SK-N-SH treated with all-trans-retinoic acid at 6 μM for 48 hours (cell line): ENCODE measurements at regions not wholly inside any gene's neighbourhood (a gene's known extent, or its start where the extent isn't known, plus 50 kb on each side); places are given as distances from the start of the nearest gene placed in this dataset.

ENCODE experiments used
- ATAC-seq: fragments of 200-7000 bp; cut with Tn5 transposase; 3 replicates; pipeline ENCODE4 v1.9.1; 2020; ENCODE audit warnings: mild to moderate bottlenecking, moderate library complexity
- BACH2 ChIP-seq: fragments of 250-450 bp; sonication (Bioruptor Pico); IDR thresholded peaks from 2 replicates; pipeline ENCODE4 v1.9.0; 2021; ENCODE audit warnings: mild to moderate bottlenecking, borderline replicate concordance
- CSDC2 ChIP-seq: fragments of 250-450 bp; sonication (Bioruptor Pico); IDR thresholded peaks from 2 replicates; pipeline ENCODE4 v1.5.0; 2020; ENCODE audit warnings: mild to moderate bottlenecking, moderate library complexity
- ESRRG ChIP-seq: fragments of 250-450 bp; sonication (Bioruptor Pico); IDR thresholded peaks from 2 replicates; pipeline ENCODE4 v1.6.1; 2021; ENCODE audit warnings: mild to moderate bottlenecking
- GLIS3 ChIP-seq: fragments of 250-450 bp; sonication (Bioruptor Pico); IDR thresholded peaks from 2 replicates; pipeline ENCODE4 v1.5.0; 2020; ENCODE audit warnings: mild to moderate bottlenecking, moderate library complexity
- ISL1 ChIP-seq: fragments of 250-450 bp; sonication (Bioruptor Pico); IDR thresholded peaks from 2 replicates; pipeline ENCODE4 v2.1.2; 2022; ENCODE audit warnings: mild to moderate bottlenecking, moderate library complexity
- OSR1 ChIP-seq: fragments of 250-450 bp; sonication (Bioruptor Pico); IDR thresholded peaks from 2 replicates; pipeline ENCODE4 v1.8.0; 2022; ENCODE audit warnings: moderate library complexity, mild to moderate bottlenecking, inconsistent platforms
- PPARA ChIP-seq: fragments of 250-450 bp; sonication (Bioruptor Pico); IDR thresholded peaks from 2 replicates; pipeline ENCODE4 v1.5.0; 2020; ENCODE audit warnings: mild to moderate bottlenecking, borderline replicate concordance
- RARB ChIP-seq: fragments of 250-450 bp; sonication (Bioruptor Pico); IDR thresholded peaks from 2 replicates; pipeline ENCODE4 v1.8.0; 2021; ENCODE audit warnings: mild to moderate bottlenecking, moderate library complexity
- TOX ChIP-seq: fragments of 250-450 bp; sonication (Bioruptor Pico); IDR thresholded peaks from 2 replicates; pipeline ENCODE4 v1.8.0; 2021; ENCODE audit warnings: mild to moderate bottlenecking, moderate library complexity, borderline replicate concordance
- ZC3H10 ChIP-seq: fragments of 250-450 bp; sonication (Bioruptor Pico); IDR thresholded peaks from 2 replicates; pipeline ENCODE4 v1.5.1; 2021; ENCODE audit warnings: mild to moderate bottlenecking, moderate library complexity
- ZFP3 ChIP-seq: fragments of 250-450 bp; sonication (Bioruptor Pico); IDR thresholded peaks from 2 replicates; pipeline ENCODE4 v1.5.0; 2020; ENCODE audit warnings: mild to moderate bottlenecking, moderate library complexity
- ZFP30 ChIP-seq: fragments of 450-650 bp; formaldehyde crosslinking; IDR thresholded peaks from 2 replicates; pipeline ENCODE4 v1.5.0; 2022; ENCODE audit warnings: mild to moderate bottlenecking, moderate library complexity
- ZNF565 ChIP-seq: fragments of 450-650 bp; formaldehyde crosslinking; conservative IDR thresholded peaks from 2 replicates; pipeline ENCODE4 v1.5.0; 2020; ENCODE audit warnings: low read depth, mild to moderate bottlenecking, moderate library complexity
- ZNF70 ChIP-seq: fragments of 450-650 bp; formaldehyde crosslinking; IDR thresholded peaks from 2 replicates; pipeline ENCODE4 v1.5.0; 2020; ENCODE audit warnings: mild to moderate bottlenecking, moderate library complexity
- ZNF8 ChIP-seq: fragments of 450-650 bp; formaldehyde crosslinking; IDR thresholded peaks from 2 replicates; pipeline ENCODE4 v1.5.0; 2020; ENCODE audit warnings: mild to moderate bottlenecking, moderate library complexity
- TF ChIP-seq, protein P1 (sequence below): fragments of 250-450 bp; sonication (Bioruptor Pico); IDR thresholded peaks from 2 replicates; pipeline ENCODE4 v1.8.0; 2020; ENCODE audit warnings: mild to moderate bottlenecking, moderate library complexity, borderline replicate concordance
- TF ChIP-seq, protein P2 (sequence below): fragments of 250-450 bp; sonication (Bioruptor Pico); IDR thresholded peaks from 2 replicates; pipeline ENCODE4 v1.5.1; 2020; ENCODE audit warnings: low read depth, mild to moderate bottlenecking, moderate library complexity
- TF ChIP-seq, protein P3 (sequence below): fragments of 250-450 bp; sonication (Bioruptor Pico); IDR thresholded peaks from 2 replicates; pipeline ENCODE4 v1.5.1; 2021; ENCODE audit warnings: mild to moderate bottlenecking, moderate library complexity
- TF ChIP-seq, protein P4 (sequence below): fragments of 250-450 bp; sonication (Bioruptor Pico); IDR thresholded peaks from 2 replicates; pipeline ENCODE4 v1.8.0; 2021; ENCODE audit warnings: low read depth, mild to moderate bottlenecking, moderate library complexity, borderline replicate concordance
- TF ChIP-seq, protein P5 (sequence below): fragments of 250-450 bp; sonication (Bioruptor Pico); IDR thresholded peaks from 2 replicates; pipeline ENCODE4 v1.5.0; 2020; ENCODE audit warnings: mild to moderate bottlenecking, moderate library complexity

DNA sequence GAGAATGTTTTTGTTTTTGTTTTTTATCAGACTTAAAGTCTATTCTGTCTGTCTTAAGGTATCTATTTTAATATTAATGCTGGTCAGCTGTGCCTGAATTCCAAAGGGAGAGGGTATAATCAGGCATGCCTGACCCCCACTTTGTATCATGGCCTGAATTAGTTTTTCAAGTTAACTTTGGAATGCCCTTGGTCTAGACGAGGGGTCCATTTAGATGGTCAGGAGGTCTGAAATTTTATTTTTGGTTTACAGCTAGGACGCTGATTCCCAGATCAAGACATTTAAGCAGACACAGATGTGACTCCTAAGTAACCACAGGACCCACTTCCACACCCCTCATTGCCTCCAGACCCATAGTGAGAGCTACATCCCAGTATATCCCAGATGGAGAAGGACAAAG lies 189.5 kb downstream of the ARHGAP12 start:
- ATAC-seq, result no peak
- TF ChIP-seq, protein P1, sequence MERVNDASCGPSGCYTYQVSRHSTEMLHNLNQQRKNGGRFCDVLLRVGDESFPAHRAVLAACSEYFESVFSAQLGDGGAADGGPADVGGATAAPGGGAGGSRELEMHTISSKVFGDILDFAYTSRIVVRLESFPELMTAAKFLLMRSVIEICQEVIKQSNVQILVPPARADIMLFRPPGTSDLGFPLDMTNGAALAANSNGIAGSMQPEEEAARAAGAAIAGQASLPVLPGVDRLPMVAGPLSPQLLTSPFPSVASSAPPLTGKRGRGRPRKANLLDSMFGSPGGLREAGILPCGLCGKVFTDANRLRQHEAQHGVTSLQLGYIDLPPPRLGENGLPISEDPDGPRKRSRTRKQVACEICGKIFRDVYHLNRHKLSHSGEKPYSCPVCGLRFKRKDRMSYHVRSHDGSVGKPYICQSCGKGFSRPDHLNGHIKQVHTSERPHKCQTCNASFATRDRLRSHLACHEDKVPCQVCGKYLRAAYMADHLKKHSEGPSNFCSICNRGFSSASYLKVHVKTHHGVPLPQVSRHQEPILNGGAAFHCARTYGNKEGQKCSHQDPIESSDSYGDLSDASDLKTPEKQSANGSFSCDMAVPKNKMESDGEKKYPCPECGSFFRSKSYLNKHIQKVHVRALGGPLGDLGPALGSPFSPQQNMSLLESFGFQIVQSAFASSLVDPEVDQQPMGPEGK (CRISPR knock-in tag), result no peak
- TF ChIP-seq ZNF565 (CRISPR knock-in tag) (no peak), ZFP3 (CRISPR knock-in tag) (no peak), PPARA (CRISPR knock-in tag) (no peak), ESRRG (CRISPR knock-in tag) (no peak), BACH2 (CRISPR knock-in tag) (no peak), ISL1 (CRISPR knock-in tag) (no peak), TOX (CRISPR knock-in tag) (no peak), GLIS3 (no peak), ZNF8 (CRISPR knock-in tag) (no peak), RARB (CRISPR knock-in tag) (no peak), CSDC2 (CRISPR knock-in tag) (no peak), ZFP30 (CRISPR knock-in tag) (no peak), ZNF70 (CRISPR knock-in tag) (no peak)
- TF ChIP-seq, protein P2, sequence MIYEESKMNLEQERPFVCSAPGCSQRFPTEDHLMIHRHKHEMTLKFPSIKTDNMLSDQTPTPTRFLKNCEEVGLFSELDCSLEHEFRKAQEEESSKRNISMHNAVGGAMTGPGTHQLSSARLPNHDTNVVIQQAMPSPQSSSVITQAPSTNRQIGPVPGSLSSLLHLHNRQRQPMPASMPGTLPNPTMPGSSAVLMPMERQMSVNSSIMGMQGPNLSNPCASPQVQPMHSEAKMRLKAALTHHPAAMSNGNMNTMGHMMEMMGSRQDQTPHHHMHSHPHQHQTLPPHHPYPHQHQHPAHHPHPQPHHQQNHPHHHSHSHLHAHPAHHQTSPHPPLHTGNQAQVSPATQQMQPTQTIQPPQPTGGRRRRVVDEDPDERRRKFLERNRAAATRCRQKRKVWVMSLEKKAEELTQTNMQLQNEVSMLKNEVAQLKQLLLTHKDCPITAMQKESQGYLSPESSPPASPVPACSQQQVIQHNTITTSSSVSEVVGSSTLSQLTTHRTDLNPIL (CRISPR knock-in tag), result no peak
- TF ChIP-seq, protein P3, sequence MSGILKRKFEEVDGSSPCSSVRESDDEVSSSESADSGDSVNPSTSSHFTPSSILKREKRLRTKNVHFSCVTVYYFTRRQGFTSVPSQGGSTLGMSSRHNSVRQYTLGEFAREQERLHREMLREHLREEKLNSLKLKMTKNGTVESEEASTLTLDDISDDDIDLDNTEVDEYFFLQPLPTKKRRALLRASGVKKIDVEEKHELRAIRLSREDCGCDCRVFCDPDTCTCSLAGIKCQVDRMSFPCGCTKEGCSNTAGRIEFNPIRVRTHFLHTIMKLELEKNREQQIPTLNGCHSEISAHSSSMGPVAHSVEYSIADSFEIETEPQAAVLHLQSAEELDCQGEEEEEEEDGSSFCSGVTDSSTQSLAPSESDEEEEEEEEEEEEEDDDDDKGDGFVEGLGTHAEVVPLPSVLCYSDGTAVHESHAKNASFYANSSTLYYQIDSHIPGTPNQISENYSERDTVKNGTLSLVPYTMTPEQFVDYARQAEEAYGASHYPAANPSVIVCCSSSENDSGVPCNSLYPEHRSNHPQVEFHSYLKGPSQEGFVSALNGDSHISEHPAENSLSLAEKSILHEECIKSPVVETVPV, result no peak
- TF ChIP-seq, protein P4, sequence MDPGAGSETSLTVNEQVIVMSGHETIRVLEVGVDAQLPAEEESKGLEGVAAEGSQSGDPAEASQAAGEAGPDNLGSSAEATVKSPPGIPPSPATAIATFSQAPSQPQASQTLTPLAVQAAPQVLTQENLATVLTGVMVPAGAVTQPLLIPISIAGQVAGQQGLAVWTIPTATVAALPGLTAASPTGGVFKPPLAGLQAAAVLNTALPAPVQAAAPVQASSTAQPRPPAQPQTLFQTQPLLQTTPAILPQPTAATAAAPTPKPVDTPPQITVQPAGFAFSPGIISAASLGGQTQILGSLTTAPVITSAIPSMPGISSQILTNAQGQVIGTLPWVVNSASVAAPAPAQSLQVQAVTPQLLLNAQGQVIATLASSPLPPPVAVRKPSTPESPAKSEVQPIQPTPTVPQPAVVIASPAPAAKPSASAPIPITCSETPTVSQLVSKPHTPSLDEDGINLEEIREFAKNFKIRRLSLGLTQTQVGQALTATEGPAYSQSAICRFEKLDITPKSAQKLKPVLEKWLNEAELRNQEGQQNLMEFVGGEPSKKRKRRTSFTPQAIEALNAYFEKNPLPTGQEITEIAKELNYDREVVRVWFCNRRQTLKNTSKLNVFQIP (CRISPR knock-in tag), result no peak
- TF ChIP-seq, protein P5, sequence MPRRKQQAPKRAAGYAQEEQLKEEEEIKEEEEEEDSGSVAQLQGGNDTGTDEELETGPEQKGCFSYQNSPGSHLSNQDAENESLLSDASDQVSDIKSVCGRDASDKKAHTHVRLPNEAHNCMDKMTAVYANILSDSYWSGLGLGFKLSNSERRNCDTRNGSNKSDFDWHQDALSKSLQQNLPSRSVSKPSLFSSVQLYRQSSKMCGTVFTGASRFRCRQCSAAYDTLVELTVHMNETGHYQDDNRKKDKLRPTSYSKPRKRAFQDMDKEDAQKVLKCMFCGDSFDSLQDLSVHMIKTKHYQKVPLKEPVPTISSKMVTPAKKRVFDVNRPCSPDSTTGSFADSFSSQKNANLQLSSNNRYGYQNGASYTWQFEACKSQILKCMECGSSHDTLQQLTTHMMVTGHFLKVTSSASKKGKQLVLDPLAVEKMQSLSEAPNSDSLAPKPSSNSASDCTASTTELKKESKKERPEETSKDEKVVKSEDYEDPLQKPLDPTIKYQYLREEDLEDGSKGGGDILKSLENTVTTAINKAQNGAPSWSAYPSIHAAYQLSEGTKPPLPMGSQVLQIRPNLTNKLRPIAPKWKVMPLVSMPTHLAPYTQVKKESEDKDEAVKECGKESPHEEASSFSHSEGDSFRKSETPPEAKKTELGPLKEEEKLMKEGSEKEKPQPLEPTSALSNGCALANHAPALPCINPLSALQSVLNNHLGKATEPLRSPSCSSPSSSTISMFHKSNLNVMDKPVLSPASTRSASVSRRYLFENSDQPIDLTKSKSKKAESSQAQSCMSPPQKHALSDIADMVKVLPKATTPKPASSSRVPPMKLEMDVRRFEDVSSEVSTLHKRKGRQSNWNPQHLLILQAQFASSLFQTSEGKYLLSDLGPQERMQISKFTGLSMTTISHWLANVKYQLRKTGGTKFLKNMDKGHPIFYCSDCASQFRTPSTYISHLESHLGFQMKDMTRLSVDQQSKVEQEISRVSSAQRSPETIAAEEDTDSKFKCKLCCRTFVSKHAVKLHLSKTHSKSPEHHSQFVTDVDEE (CRISPR knock-in tag), result no peak

DNA sequence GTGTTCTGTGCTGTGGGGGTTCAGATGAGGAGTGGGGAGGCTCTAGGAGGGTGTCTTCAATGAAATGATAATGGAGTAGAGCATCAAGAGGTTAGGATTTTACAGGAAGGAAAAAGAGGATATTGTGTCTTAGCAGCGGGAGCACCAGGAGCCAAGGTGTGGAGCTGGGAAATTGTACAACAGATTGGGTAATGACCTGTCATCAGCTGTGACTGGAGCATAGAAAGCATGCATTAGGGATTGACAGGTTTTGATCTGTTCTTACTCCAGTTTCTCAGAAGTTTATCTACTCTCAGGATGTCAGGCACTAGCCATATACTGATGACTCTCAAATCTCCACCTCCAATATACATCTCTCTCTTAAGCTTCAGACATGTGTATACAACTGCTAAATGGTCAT lies 196.9 kb downstream of the ARHGAP12 start:
- ATAC-seq, result no peak
- TF ChIP-seq, protein P2 (CRISPR knock-in tag), result no peak

DNA sequence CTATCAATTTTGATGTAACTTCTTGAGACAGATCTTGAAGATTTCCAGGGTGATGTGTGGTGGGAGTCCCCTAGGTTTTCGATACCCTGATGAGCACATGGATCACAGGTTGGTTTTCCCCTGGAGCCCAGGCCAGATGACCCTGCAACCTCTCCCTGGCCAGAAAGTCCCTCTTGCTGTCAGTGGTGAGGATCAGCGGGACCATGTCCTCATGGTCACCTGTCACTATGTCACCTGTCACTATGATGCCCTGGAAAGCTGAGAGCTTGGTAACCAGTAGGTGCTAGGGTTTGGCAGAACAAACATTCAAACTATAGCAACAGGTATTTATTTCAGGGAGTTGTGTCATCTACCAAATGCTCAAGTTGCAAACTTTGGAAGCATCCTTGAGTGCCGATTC lies 197.9 kb downstream of the ARHGAP12 start:
- no peak for ATAC-seq
- no peak for TF ChIP-seq ZC3H10 (CRISPR knock-in tag)
- no peak for TF ChIP-seq RARB (CRISPR knock-in tag)
- no peak for TF ChIP-seq ZFP3 (CRISPR knock-in tag)
- TF ChIP-seq OSR1 (CRISPR knock-in tag), result no peak
- no peak for TF ChIP-seq ESRRG (CRISPR knock-in tag)
- TF ChIP-seq, all 23 proteins: peak for 0
